GM18858 (cell line): ENCODE measurements at regions not wholly inside any gene's neighbourhood (a gene's known extent, or its start where the extent isn't known, plus 50 kb on each side); places are given as distances from the start of the nearest gene placed in this dataset.

Experiments
- ATAC-seq: cut with Tn5 transposase; IDR thresholded peaks from one replicate; pipeline ENCODE4 v1.9.1; 2021; ENCODE audit not compliant: unreplicated experiment

- no peak for ATAC-seq
Measured at GRCh38 chr18:57918601-57919000, 115.5 kb upstream of the ATP8B1 start.

GRCh38 chr18:57916684-57917083, 113.6 kb upstream of the ATP8B1 start:
- no peak for ATAC-seq

- ATAC-seq: no peak
Measured at GRCh38 chr18:57915865-57916582, 112.9 kb upstream of the ATP8B1 start.

DNA sequence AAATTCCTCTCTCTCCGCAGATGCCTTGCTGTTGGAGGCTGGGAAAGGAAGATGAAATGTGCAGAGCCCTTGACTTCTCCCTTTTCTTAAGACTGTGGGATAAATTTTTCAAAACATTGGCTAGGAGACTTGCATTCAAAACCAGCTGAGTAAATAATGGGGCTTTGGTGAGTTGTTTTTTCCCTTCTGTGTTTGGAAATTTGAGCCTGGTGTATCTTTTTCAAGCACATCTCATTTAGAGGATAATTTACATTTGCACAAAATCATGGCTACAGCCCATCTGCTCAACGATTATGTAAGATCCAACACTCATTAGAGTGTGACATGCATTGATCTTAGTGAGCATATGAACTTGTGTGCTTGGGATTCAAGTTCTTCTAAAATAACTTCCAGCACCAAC, 112.1 kb upstream of the ATP8B1 start:
- ATAC-seq: no peak

DNA sequence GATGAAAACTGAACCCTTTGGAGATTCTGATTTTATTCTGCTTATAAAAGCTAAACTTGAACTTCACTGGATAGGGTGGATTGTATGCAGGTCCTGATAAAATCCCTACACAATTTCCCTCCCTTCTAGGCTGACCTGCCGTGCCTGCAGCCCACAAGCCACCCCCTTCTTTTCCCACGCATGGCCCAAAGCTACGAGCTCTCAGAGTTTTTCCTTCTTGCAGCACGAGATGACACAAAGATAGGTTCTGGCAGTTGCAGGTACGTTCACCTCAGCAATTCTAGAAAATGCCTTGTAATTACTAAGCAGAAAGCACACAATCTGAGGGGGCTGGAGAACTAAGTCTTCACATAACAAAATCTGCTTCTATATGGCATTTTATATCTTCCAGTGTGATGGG, 110.6 kb upstream of the ATP8B1 start:
- no peak for ATAC-seq

GRCh38 chr18:57910817-57911216, 107.7 kb upstream of the ATP8B1 start:
- ATAC-seq: no peak

DNA sequence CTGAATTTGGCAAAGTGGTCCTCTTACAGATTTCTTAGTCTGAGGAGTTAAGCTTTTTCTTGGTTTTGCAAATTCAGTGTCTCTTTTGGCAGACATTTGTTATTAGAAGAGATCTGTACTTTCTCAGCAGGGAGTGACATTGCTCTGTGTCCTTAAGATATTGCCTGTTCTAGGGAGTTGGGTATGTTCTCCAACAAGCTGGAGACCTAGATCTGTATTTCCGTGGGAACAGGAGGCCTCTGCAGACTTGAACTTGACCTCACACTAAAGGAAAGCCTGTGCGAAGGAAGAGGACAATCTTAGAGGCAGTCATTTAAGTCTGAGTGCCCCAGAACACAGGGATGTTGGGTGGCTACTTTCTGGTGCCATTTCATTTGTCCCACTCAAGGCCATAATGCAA, 107.0 kb upstream of the ATP8B1 start:
- ATAC-seq: no peak

DNA sequence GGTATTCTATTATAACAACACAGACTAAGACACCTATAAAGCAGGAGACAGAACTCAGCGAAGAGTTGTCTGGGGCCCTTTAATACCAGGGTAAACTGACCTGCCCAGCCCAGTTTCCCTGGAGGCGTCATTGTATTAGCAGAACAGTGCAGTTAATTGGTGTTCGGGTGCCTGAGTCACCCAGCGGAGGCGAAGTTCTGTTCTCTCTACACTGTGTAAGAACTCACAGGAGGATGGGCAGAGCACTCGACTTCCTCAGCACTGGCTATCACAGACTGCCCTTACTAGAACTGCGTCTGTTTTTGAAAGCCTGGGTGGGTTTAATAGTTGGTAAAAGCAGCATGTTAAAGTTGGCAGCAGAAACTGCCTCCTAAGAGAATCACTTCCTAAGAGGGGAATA, 106.5 kb upstream of the ATP8B1 start:
- no peak for ATAC-seq

- no peak for ATAC-seq
Measured at GRCh38 chr18:57908092-57908491, 105.0 kb upstream of the ATP8B1 start.

DNA sequence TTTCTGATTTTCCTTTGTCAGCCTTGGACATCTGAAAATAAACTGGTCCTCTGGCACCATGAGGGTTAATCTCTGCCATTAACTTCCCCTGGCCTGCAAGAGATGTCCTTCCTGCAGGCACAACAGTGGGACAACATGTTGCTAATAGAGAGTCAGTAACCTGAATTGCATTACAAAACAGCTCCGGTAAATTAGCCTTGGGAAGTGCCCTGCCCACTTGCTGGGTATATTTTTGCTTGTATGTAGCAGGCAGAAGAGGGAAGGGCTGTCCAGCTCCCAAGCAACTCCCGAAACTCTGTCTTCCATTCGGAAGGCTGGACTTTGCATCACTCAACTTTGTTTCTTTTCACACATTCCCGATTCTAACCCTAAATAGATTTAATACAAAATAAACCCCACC, 104.4 kb upstream of the ATP8B1 start:
- no peak for ATAC-seq

- no peak for ATAC-seq
Measured at GRCh38 chr18:57906852-57907251, 103.7 kb upstream of the ATP8B1 start.

- ATAC-seq: no peak
Measured at GRCh38 chr18:57904535-57904934, 101.4 kb upstream of the ATP8B1 start.

GRCh38 chr18:57902721-57903120, 99.6 kb upstream of the ATP8B1 start:
- ATAC-seq: no peak

DNA sequence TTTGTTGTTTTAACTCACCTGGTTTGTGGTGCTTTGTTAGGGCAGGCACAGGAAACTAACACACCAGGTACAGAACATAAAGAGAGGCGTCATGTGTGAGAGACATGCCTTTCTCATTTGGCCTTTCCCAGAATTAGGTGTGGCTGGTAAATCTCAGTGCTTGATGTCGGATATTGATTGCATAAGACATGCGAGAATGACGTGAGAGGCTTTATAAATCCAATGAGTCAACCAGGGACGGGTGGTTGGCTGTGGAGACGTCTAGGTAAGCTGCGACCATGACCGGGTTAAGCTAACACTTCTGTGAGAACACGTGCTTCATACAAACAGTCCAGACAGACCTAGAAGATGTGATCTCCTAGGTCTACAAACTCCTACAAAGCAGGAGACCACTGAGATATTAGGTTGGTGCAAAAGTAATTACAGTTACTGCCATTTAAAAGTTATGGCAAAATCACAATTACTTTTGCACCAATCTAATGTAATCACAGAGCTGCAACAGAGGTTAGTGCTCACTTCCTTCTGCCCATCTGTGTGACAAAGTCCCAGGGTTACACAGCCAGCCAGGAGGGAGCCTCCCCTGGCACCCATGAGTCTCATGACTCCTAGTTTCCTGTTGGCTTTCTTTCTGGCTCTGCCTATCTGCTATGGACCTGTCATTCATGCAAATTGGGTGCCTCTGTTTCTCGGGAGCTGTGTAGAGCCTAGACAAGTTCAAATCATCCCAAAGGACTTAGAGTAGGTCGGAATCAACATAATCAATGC, 98.9 kb upstream of the ATP8B1 start:
- ATAC-seq: no peak

- no peak for ATAC-seq
Measured at GRCh38 chr18:57900906-57901435, 97.9 kb upstream of the ATP8B1 start.

DNA sequence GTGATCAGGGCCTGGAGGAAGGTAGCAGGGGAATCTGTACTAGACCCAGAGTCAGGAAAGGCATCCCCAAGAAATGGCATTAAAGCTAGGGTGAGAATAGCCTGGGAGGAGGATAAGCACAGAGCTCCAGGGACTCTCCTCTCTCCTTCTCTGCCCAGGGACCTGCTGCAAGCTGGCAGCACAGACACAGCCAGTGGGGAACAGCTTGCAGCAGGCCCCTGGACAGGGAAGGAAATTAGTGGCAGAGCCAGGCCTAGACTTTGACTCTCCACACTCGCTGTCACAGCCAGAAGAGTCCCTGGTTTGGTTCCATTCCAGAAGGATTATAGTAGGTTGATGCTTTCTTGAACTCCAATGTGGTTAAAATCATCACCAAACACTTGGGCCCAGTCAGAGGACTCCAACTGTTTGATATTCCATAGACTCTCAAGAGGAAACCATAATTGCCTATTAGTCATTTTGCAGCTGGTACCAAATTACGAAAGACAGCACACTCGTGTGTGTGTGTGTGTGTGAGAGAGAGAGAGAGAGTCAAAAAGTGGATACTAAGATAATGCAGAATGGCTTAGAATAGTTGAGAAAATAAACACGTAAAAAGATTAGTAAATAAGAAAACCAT, 95.5 kb upstream of the ATP8B1 start:
- ATAC-seq: no peak

DNA sequence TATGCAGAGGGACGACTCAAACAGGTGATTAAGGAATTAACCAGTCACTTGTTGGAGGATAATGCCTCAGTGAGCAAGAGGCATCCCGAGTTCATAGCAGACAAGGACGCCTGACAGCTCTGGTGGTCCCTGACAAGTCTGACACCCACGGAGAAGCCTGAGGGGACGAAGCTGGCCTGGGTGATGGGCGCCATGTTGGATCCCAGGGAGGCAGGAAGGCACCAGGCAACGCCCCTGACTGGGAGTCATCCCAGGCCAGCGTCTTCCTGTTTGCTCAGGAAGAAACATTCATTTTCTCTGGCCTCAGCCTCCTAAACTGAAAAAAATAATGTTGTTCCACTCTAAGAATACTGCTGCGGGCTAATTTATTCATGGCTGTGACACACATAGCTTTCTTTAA, 92.1 kb upstream of the ATP8B1 start:
- no peak for ATAC-seq

DNA sequence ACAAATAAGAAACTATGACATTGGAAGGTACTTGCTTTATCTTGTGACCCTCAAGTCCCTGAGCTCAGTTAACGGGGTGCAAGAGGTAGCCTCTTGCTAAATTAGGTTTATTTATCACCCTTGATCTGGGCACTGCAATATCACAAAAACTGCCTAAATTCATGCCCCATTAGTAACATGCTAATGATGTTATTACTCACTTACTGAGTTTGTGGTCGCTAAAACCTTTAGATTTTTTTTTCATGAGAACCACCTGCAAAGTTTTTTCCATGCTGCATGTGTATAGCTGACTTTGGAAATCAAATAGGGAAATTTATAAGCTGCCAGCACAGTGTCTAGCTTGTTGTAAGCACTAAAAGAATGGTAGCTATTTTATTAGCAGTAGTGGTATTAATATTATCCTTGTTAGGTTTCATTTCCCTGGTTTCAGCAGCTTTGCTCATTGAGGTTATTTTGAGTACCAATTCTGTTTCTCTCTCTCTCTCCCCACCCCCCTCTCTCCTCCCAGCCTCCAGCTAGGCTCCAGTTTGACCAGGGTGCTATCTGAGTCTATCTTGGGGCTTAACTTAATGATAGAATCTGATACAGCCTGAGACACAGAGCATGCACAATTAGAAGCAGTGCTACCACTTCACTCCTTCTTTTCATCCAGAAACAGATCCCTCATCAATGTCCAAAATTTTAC, 88.7 kb upstream of the ATP8B1 start:
- ATAC-seq: no peak

GRCh38 chr18:57890266-57890665, 87.2 kb upstream of the ATP8B1 start:
- no peak for ATAC-seq

GRCh38 chr18:57889841-57890240, 86.7 kb upstream of the ATP8B1 start:
- no peak for ATAC-seq
